NOMO-1 treated with dmso at 0.1 percent for 144 hours (cell line): ENCODE measurements at regions not wholly inside any gene's neighbourhood (a gene's known extent, or its start where the extent isn't known, plus 50 kb on each side); places are given as distances from the start of the nearest gene placed in this dataset.
A peak's percentile ranks its signal among the peaks of the same experiment; 100 is the strongest.
"Not testable (repeated sequence)": the region's sequence is repeated elsewhere in the genome, so short reads cannot be mapped to it uniquely, and the experiment has no call there.

Experiments used
- DNase-seq: peaks from one replicate; lab custom pipeline; 2025; ENCODE audit not compliant: unreplicated experiment; lab: John Stamatoyannopoulos, UW

DNA sequence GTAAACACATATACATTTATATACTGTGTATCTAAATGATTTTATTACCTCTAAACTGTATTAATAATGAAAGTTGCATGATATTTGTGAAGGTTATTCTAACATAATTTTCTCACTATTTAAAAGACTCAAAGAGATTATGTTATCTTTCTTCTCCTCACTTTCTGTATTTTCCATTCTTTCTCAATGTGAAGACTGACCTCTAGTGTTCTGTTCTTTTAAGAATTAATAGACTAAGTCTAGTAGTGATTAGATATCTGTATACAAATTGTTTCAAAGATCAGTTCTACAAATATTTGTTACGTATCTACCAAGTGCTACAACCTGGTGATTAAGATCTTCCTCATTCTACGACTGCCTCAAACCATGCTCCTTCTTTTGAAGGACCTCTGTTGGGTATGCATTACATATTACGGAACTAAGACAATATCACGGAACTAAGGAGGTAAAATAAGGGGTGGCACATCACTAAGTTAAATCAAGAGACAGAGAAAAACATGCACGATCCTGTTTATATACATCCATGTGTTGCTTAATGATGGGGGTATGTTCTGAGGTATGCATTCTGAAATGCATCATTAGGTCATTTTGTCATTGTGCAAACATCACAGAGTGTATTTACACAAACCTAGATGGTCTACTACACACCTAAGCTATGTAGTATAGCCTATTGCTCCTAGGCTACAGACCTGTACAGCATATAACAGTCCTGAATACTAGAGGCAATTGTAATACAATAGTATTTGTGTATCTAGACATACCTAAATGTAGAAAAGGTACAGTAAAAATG lies 161.5 kb upstream of the KBTBD8 start:
- no peak for DNase-seq

- no peak for DNase-seq
Measured at GRCh38 chr3:66838704-66839103, 159.4 kb upstream of the KBTBD8 start.

DNA sequence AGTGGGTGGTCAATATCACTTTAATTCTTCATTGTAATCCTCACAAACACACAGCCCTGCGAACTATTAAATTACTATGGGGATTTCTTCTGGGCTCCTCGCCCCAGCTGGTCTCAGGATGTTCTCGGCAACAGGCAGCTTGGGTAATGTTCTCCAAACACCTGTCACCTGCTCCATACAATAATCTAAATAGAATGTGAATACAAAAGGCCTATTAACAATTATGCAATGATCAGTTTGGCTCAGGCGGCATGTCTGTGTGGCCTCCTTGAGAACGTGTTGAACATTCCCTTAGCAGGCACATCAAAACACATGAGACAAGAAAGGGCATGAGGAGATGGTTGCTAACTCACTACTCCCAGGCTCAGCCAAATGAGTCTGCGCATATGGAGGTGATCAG lies 158.6 kb upstream of the KBTBD8 start:
- DNase-seq, result no peak

DNA sequence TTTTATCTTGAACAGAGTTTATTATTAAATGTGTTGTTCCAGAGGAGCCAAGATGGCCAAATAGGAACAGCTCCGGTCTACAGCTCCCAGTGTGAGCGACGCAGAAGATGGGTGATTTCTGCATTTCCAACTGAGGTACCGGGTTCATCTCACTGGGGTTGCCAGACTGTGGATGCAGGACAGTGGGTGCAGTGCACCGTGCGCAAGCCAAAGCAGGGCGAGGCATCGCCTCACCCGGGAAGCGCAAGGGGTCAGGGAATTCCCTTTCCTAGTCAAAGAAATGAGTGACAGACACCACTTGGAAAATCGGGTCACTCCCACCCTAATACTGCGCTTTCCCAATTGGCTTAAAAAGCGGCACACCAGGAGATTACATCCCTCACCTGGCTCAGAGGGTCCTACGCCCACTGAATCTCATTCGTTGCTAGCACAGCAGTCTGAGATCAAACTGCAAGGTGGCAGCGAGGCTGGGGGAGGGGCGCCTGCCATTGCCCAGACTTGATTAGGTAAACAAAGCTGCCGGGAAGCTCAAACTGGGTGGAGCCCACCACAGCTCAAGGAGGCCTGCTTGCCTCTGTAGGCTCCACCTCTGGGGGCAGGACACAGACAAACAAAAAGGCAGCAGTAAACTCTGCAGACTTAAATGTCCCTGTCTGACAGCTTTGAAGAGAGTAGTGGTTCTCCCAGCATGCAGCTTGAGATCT lies 155.2 kb upstream of the KBTBD8 start:
- DNase-seq, result not testable (repeated sequence)

DNA sequence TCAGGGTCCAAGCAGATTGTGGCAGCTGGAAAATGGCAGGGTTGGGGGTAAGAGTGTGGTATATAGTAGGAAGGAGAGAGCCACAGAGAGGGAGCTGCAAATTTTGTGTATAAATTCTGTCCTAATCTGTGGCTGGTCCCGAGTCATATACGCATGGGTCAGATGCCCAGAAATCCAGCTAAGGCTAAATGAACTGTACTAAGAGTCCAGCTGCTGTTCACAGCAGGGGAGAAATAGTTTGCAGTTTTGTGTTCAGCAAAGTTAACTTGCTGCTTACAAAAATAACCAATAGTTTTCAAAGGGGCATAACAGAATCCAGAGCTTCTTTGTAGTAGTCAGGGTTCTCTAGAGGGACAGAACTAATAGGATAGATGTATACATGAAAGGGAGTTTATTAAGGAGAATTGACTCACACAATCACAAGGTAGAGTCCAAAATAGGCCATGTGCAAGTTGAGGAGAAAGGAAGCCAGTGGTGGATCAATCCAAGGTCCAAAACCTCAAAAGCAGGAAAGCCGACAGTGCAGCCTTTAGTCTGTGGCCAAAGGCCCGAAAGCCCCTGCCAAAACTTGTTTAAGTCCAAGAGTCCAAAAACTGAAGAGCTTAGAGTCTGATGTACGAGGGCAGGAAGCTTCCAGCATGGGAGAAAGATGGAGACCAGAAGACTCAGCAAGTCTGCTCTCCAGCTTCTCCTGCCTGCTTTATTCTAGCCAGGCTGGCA lies 146.1 kb upstream of the KBTBD8 start:
- no peak for DNase-seq

- DNase-seq, result no peak
Measured at GRCh38 chr3:66854601-66855151, 143.4 kb upstream of the KBTBD8 start.

- peak; percentile 74 for DNase-seq
Measured at GRCh38 chr3:66856533-66856932, 141.6 kb upstream of the KBTBD8 start.

- DNase-seq, result no peak
Measured at GRCh38 chr3:66858656-66859381, 139.3 kb upstream of the KBTBD8 start.

DNA sequence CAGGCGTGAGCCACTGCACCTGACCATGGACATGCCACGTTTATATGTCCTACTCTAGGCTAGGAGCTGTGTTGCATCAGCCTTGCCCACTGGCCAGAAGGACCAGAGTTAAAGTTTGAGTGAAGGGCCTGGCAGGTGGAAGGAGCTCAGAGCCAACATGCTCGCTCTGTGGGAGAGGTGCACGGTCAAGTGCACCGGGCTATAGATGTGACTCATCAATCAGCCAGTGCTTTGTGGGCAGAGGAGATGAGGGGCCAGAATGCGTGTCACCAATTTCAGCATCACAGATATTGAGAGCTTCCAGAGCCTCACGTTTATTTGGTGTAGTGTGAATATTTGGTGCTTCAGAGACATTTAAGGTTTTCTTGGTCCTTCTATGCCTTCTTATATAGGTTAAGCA lies 137.3 kb upstream of the KBTBD8 start:
- DNase-seq, result no peak

GRCh38 chr3:66863205-66864111 lies 134.6 kb upstream of the KBTBD8 start:
- DNase-seq, result no peak

GRCh38 chr3:66884659-66885058 lies 113.4 kb upstream of the KBTBD8 start:
- no peak for DNase-seq

DNA sequence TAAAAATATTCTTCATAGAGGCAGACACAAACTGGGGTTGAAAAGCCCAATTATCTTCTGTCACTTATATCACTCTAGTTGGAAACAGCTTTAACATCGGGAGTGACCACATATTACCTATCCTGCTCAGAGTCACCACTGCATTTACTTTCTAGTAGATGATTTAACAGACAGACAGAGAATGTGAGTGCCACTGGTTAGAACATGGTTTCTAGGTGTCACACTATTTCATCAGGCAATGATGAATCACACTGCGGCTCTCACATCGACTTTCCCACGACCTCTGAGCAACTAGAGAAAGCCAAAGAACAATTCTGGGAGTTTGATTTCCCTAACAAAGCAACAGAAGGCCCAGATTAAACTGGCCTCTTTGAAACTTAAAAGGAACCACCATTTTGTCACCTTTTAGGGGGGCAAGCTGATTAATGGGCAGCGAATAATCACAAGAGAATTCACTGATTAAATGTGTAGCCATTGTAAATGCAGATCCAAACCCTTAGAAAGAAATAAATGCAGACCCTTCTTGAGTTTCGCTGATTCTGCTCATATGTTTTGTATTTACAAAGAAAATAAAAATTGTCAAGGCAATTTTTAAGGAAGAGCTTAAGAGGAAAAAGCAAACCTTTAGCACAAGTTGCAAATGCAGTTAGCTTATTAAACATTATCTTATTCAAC lies 112.6 kb upstream of the KBTBD8 start:
- no peak for DNase-seq

GRCh38 chr3:66889750-66890494 lies 108.2 kb upstream of the KBTBD8 start:
- DNase-seq, result no peak

DNA sequence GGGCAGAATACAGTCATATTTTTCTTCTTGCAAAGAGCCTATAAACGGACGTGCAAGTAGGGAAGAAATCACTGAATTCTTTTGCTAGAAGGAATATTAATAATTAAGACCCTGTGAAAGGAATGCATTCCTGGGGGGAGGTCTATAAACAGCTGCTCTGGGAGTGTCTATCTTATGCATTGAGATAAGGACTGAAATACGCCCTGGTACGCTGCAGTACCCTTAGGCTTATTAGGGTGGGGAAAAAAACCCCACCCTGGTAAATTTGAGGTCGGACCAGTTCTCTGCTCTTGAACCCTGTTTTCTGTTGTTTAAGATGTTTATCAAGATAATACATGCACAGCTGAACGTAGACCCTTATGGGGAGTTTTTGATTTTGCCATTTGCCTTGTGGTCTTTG lies 100.0 kb upstream of the KBTBD8 start:
- DNase-seq, result no peak

DNA sequence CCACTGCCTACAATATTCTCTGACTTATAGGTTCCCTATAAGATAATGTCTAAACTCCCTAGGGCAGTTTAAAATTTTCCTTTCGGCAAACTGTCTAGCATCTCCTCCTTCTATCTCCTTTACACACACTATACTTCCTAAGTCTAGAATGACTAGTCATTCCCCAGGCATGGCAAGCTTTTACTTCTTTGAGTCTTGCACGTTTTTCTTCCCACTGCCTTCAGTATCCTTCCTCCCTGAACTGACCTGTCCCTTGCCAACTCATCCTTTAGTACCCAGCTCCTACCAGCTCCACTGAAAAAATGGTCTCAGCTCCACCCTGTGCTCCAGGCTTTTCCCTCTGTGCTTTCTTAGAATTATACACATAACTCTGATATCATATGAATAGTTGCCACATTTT lies 93.8 kb upstream of the KBTBD8 start:
- DNase-seq, result no peak

- DNase-seq, result peak; percentile 17
Measured at GRCh38 chr3:66904831-66905493, 93.1 kb upstream of the KBTBD8 start.

- DNase-seq, result no peak
Measured at GRCh38 chr3:66907136-66907535, 91.0 kb upstream of the KBTBD8 start.
